K562 (cell line): ENCODE measurements at regions not wholly inside any gene's neighbourhood (a gene's known extent, or its start where the extent isn't known, plus 50 kb on each side); places are given as distances from the start of the nearest gene placed in this dataset.
A peak's percentile ranks its signal among the peaks of the same experiment; 100 is the strongest.

Experiments
- ATF4 ChIP-seq: fragments of 450-650 bp; formaldehyde crosslinking; IDR thresholded peaks from 2 replicates; pipeline ENCODE4 v1.4.0; 2022; ENCODE audit warnings: mild to moderate bottlenecking, moderate library complexity
- CHD4 ChIP-seq: fragments of 200-600 bp; sonication (generic); IDR thresholded peaks from 3 replicates; pipeline ENCODE4 v1.6.1; 2012; ENCODE audit warnings: low read depth, mild to moderate bottlenecking, mixed read lengths, low read length, inconsistent platforms; ENCODE audit not compliant: insufficient read depth, insufficient replicate concordance, poor library complexity, severe bottlenecking
- CREB5 ChIP-seq: fragments of 250-450 bp; sonication (Bioruptor Pico); IDR thresholded peaks from 2 replicates; pipeline ENCODE4 v1.5.0; 2020; ENCODE audit warnings: mild to moderate bottlenecking
- DPF2 ChIP-seq: fragments of 450-650 bp; IDR thresholded peaks from 2 replicates; pipeline ENCODE4 v1.6.1; 2016
- HINFP ChIP-seq: fragments of 450-650 bp; conservative IDR thresholded peaks from 2 replicates; pipeline ENCODE4 v1.6.1; 2016; ENCODE audit warnings: missing genetic modification characterization, low read depth, mild to moderate bottlenecking, control low read depth, missing compliant biosample characterization
- KDM1A ChIP-seq, 2 experiments: fragments of 450-650 bp; IDR thresholded peaks; 2 replicates each; pipeline ENCODE4 v1.6.1; 2016; ENCODE audit warnings: mild to moderate bottlenecking in 2 of 2
- PCBP1 ChIP-seq: fragments of 200-400 bp; formaldehyde crosslinking; IDR thresholded peaks from 2 replicates; pipeline ENCODE4 v1.6.1; 2018; ENCODE audit warnings: mild to moderate bottlenecking, low read depth, low read length; ENCODE audit not compliant: poor library complexity, severe bottlenecking
- PCBP2 ChIP-seq: fragments of 200-400 bp; formaldehyde crosslinking; IDR thresholded peaks from 2 replicates; pipeline ENCODE4 v1.6.1; 2018; ENCODE audit warnings: low read length, low read depth, mild to moderate bottlenecking, moderate library complexity; ENCODE audit not compliant: poor library complexity, severe bottlenecking
- PTBP1 ChIP-seq: fragments of 200-400 bp; formaldehyde crosslinking; IDR thresholded peaks from 2 replicates; pipeline ENCODE4 v1.6.1; 2017; ENCODE audit warnings: low read depth, low read length
- SIN3A ChIP-seq, 2 experiments: fragments of 150-350 bp in 1 of 2; IDR thresholded peaks; 2 replicates each; pipeline ENCODE4 v1.6.1; 2011 to 2016; ENCODE audit warnings: borderline replicate concordance in 2 of 2, low read depth in 2 of 2, low read length in 2 of 2, mild to moderate bottlenecking in 2 of 2, moderate library complexity in 2 of 2; ENCODE audit not compliant: control insufficient read depth in 1 of 2
- STAT5B ChIP-seq: fragments of 250-450 bp; sonication (Bioruptor Pico); IDR thresholded peaks from 2 replicates; pipeline ENCODE4 v1.8.0; 2021; ENCODE audit warnings: mild to moderate bottlenecking, inconsistent platforms
- ZNF23 ChIP-seq: fragments of 250-450 bp; sonication (Bioruptor Pico); IDR thresholded peaks from 2 replicates; pipeline ENCODE4 v1.4.0; 2020; ENCODE audit warnings: mild to moderate bottlenecking

GRCh38 chr16:63602206-63602927 is 1519.5 kb downstream of the CDH11 start (continued):
- TF ChIP-seq KDM1A (IDR thresholded peaks at IDR 0.05) (no peak), STAT5B (CRISPR knock-in tag) (no peak), PTBP1 (no peak), ATF4 (no peak), ZNF23 (CRISPR knock-in tag) (no peak), PCBP1 (peak; percentile 57), CREB5 (CRISPR knock-in tag) (no peak), CHD4 (no peak), HINFP (no peak), DPF2 (no peak), PCBP2 (peak; percentile 39), SIN3A (IDR thresholded peaks at IDR 0.05; ENCODE audit: borderline replicate concordance in 2 of 2, control insufficient read depth in 1 of 2, low read depth in 2 of 2, low read length in 2 of 2) (no peak)
